H9 (cell line): ENCODE measurements at regions not wholly inside any gene's neighbourhood (a gene's known extent, or its start where the extent isn't known, plus 50 kb on each side); places are given as distances from the start of the nearest gene placed in this dataset.

Experiments
- DNase-seq: peaks from one replicate; pipeline ENCODE4 v3.0.0-alpha.2; 2017
- H2AFZ ChIP-seq: one replicate; pipeline ENCODE4 v1.6.1; 2013; ENCODE audit warnings: mild to moderate bottlenecking, low read length, control low read depth, moderate library complexity
- H2AK5ac ChIP-seq: 2 replicates; pipeline ENCODE4 v1.6.1; 2013; ENCODE audit warnings: low read length, control low read depth, mixed read lengths; ENCODE audit not compliant: insufficient read length
- H2BK120ac ChIP-seq: one replicate; pipeline ENCODE4 v1.6.1; 2013; ENCODE audit warnings: low read depth, mild to moderate bottlenecking, low read length, control low read depth, inconsistent platforms; ENCODE audit not compliant: poor library complexity, severe bottlenecking
- H2BK12ac ChIP-seq: 2 replicates; pipeline ENCODE4 v1.6.1; 2013; ENCODE audit warnings: low read length, control low read depth, mixed read lengths, low read depth; ENCODE audit not compliant: insufficient read length
- H2BK15ac ChIP-seq: 2 replicates; pipeline ENCODE4 v1.6.1; 2013; ENCODE audit warnings: low read depth, low read length, control low read depth
- H2BK20ac ChIP-seq: one replicate; pipeline ENCODE4 v1.6.1; 2013; ENCODE audit warnings: low read depth, mild to moderate bottlenecking, low read length, control low read depth, inconsistent platforms; ENCODE audit not compliant: poor library complexity, severe bottlenecking
- H2BK5ac ChIP-seq: 2 replicates; pipeline ENCODE4 v1.6.1; 2013; ENCODE audit warnings: low read length, control low read depth, mixed read lengths; ENCODE audit not compliant: insufficient read length
- H3K14ac ChIP-seq: 2 replicates; pipeline ENCODE4 v1.6.1; 2013; ENCODE audit warnings: low read length, control low read depth; ENCODE audit not compliant: insufficient read depth
- H3K18ac ChIP-seq: 2 replicates; pipeline ENCODE4 v1.6.1; 2013; ENCODE audit warnings: low read depth, mild to moderate bottlenecking, mixed read lengths, low read length, control low read depth; ENCODE audit not compliant: insufficient read length
- H3K23ac ChIP-seq: 2 replicates; pipeline ENCODE4 v1.6.1; 2013; ENCODE audit warnings: low read length, control low read depth, mixed read lengths, low read depth; ENCODE audit not compliant: insufficient read length
- H3K23me2 ChIP-seq: 2 replicates; pipeline ENCODE4 v1.6.1; 2013; ENCODE audit warnings: low read depth, mild to moderate bottlenecking, mixed read lengths, low read length, control low read depth; ENCODE audit not compliant: insufficient read length, poor library complexity, severe bottlenecking
- H3K27ac ChIP-seq: 2 replicates; pipeline ENCODE4 v1.5.1; 2013; ENCODE audit warnings: low read length, control low read depth, mixed read lengths, low read depth; ENCODE audit not compliant: insufficient read length
- H3K27me3 ChIP-seq: 2 replicates; pipeline ENCODE4 v1.6.1; 2013; ENCODE audit warnings: low read length, control low read depth, inconsistent platforms; ENCODE audit not compliant: insufficient read depth
- H3K4ac ChIP-seq: 2 replicates; pipeline ENCODE4 v1.6.1; 2013; ENCODE audit warnings: low read depth, mild to moderate bottlenecking, control low read depth, inconsistent platforms, low read length, moderate library complexity
- H3K4me1 ChIP-seq: 2 replicates; pipeline ENCODE4 v1.6.1; 2013; ENCODE audit warnings: low read length, control low read depth, inconsistent platforms; ENCODE audit not compliant: insufficient read depth
- H3K4me2 ChIP-seq: 2 replicates; pipeline ENCODE4 v1.6.1; 2013; ENCODE audit warnings: low read length, control low read depth, mixed read lengths; ENCODE audit not compliant: insufficient read length, insufficient read depth
- H3K56ac ChIP-seq: 2 replicates; pipeline ENCODE4 v1.6.1; 2013; ENCODE audit warnings: low read depth, mild to moderate bottlenecking, mixed read lengths, low read length, control low read depth; ENCODE audit not compliant: insufficient read length
- H3K79me1 ChIP-seq: 2 replicates; pipeline ENCODE4 v1.6.1; 2013; ENCODE audit warnings: low read depth, mild to moderate bottlenecking, moderate library complexity, low read length, control low read depth, inconsistent platforms; ENCODE audit not compliant: insufficient read depth, poor library complexity, severe bottlenecking
- H3K79me2 ChIP-seq: 2 replicates; pipeline ENCODE4 v1.6.1; 2013; ENCODE audit warnings: low read length, control low read depth, inconsistent platforms; ENCODE audit not compliant: insufficient read depth
- H3K9ac ChIP-seq: 2 replicates; pipeline ENCODE4 v1.6.1; 2013; ENCODE audit warnings: low read length, control low read depth, mixed read lengths; ENCODE audit not compliant: insufficient read length; ENCODE audit errors: extremely low read depth
- H3K9me3 ChIP-seq: one replicate; pipeline ENCODE4 v1.6.1; 2013; ENCODE audit warnings: low read depth, low read length, inconsistent platforms; ENCODE audit not compliant: control insufficient read depth
- H3T11ph ChIP-seq: one replicate; pipeline ENCODE4 v1.6.1; 2013; ENCODE audit warnings: mild to moderate bottlenecking, low read length, control low read depth, inconsistent platforms
- H4K20me1 ChIP-seq: one replicate; pipeline ENCODE4 v1.6.1; 2013; ENCODE audit not compliant: control insufficient read depth, insufficient read length, insufficient read depth
- H4K5ac ChIP-seq: 2 replicates; pipeline ENCODE4 v1.6.1; 2013; ENCODE audit warnings: low read depth, mild to moderate bottlenecking, mixed read lengths, low read length, control low read depth; ENCODE audit not compliant: insufficient read length
- H4K8ac ChIP-seq: replicated peaks from 2 replicates; pipeline ENCODE4 v1.6.1; 2013; ENCODE audit warnings: low read length, control low read depth, mixed read lengths, low read depth; ENCODE audit not compliant: insufficient read length
- H4K91ac ChIP-seq: 2 replicates; pipeline ENCODE4 v1.6.1; 2013; ENCODE audit warnings: low read depth, mild to moderate bottlenecking, moderate library complexity, mixed read lengths, low read length, control low read depth; ENCODE audit not compliant: insufficient read length
- H3K27ac Mint-ChIP-seq, 3 experiments: 2 replicates in 2 of 3; 3 replicates in 1 of 3; pipeline ENCODE4 v1.8.0; 2020 to 2021; ENCODE audit warnings: mixed read lengths in 3 of 3, mild to moderate bottlenecking in 1 of 3, moderate library complexity in 1 of 3
- H3K27me3 Mint-ChIP-seq: 2 replicates; pipeline ENCODE4 v1.8.0; 2021; ENCODE audit warnings: low read depth, mild to moderate bottlenecking, moderate library complexity, mixed read lengths
- H3K36me3 Mint-ChIP-seq, 3 experiments: 2 replicates in 2 of 3; 3 replicates in 1 of 3; pipeline ENCODE4 v1.8.0; 2020 to 2021; ENCODE audit warnings: low read depth in 3 of 3, mixed read lengths in 3 of 3; ENCODE audit not compliant: insufficient read depth in 1 of 3
- H3K4me1 Mint-ChIP-seq, 2 experiments: 2 replicates each; pipeline ENCODE4 v1.8.0; 2020; ENCODE audit warnings: mixed read lengths in 2 of 2
- H3K4me3 Mint-ChIP-seq, 2 experiments: 2 replicates in 1 of 2; 3 replicates in 1 of 2; pipeline ENCODE4 v1.8.0; 2020 to 2021; ENCODE audit warnings: mild to moderate bottlenecking in 2 of 2, mixed read lengths in 2 of 2, moderate library complexity in 1 of 2
- H3K9me3 Mint-ChIP-seq, 2 experiments: 2 replicates in 1 of 2; 3 replicates in 1 of 2; pipeline ENCODE4 v1.8.0; 2020; ENCODE audit warnings: mild to moderate bottlenecking in 2 of 2, mixed read lengths in 2 of 2, moderate library complexity in 1 of 2
- CTCF ChIP-seq: fragments of 200-600 bp; sonication (generic); conservative IDR thresholded peaks from 3 replicates; pipeline ENCODE4 v1.8.0; 2021; ENCODE audit warnings: antibody characterized with exemption, mild to moderate bottlenecking
- WGBS: extraction: QIAGEN DNeasy Blood & Tissue Kit; methylation state at CpG from one replicate; pipeline ENCODE4 v1.1.7; 2013; ENCODE audit warnings: missing lambda C conversion rate, low lambda C conversion rate, mixed read lengths; ENCODE audit not compliant: insufficient read length; ENCODE audit errors: extremely low coverage; 5-methylcytosine and 5-hydroxymethylcytosine counted together

- Mint-ChIP-seq H3K27me3 (no peaks in the 10 kb centered on the region), H3K9me3 (no peaks in the 10 kb centered on the region), H3K27ac (no peak overlapping the region), H3K4me3 (no peak overlapping the region), H3K4me1 (no peaks in the 10 kb centered on the region), H3K36me3 (no peaks in the 10 kb centered on the region)
- H2AK5ac ChIP-seq: no peak overlapping the region
- no peaks in the 10 kb centered on the region for H4K20me1 ChIP-seq
- H3K23me2 ChIP-seq: no peaks in the 10 kb centered on the region
- H2BK5ac ChIP-seq: no peak overlapping the region
- H3K9ac ChIP-seq: no peak overlapping the region
- H2BK120ac ChIP-seq: no peak overlapping the region
- no peak overlapping the region for H4K91ac ChIP-seq
- H4K5ac ChIP-seq: no peak overlapping the region
- H3K56ac ChIP-seq: no peak overlapping the region
- no peak for DNase-seq
- no peak overlapping the region for H3K14ac ChIP-seq
- H3K79me2 ChIP-seq: no peaks in the 10 kb centered on the region
- H2AFZ ChIP-seq: no peak overlapping the region
- H3K27ac ChIP-seq: no peak overlapping the region
- no peaks in the 10 kb centered on the region for H3K27me3 ChIP-seq
- no CpG with 5 or more reads among the region's 4 CpGs for WGBS
- no peak overlapping the region for H2BK15ac ChIP-seq
- no peak overlapping the region for H3T11ph ChIP-seq
- no peak overlapping the region for H2BK20ac ChIP-seq
- no peaks in the 10 kb centered on the region for H3K4me1 ChIP-seq
- H3K4ac ChIP-seq: no peak overlapping the region
- H3K9me3 ChIP-seq: no peaks in the 10 kb centered on the region
- TF ChIP-seq CTCF: no peak
- H3K4me2 ChIP-seq: no peak overlapping the region
- H4K8ac ChIP-seq: no peak overlapping the region
- no peak overlapping the region for H2BK12ac ChIP-seq
- H3K18ac ChIP-seq: no peak overlapping the region
- H3K79me1 ChIP-seq: no peaks in the 10 kb centered on the region
- no peak overlapping the region for H3K23ac ChIP-seq
Measured at GRCh38 chr2:51469102-51469501, 437.2 kb upstream of the NRXN1 start.
